IMR-90 (cell line): ENCODE measurements at regions not wholly inside any gene's neighbourhood (a gene's known extent, or its start where the extent isn't known, plus 50 kb on each side); places are given as distances from the start of the nearest gene placed in this dataset.

Experiments
- ATAC-seq: fragments of 200-7000 bp; cut with Tn5 transposase; 2 replicates; pipeline ENCODE4 v1.9.1; 2020; ENCODE audit warnings: low read depth, mild to moderate bottlenecking, moderate library complexity
- BruUV-seq: library from RNA; stranded (reverse); fragments of 400-500 nt; replicated peaks from 2 replicates; lab custom pipeline; 2021; lab: Mats Ljungman, UMichigan
- CTCF ChIA-PET: fragments of 300-600 bp; formaldehyde crosslinking; extraction: SDS; loops from one replicate; lab custom pipeline; 2021; ENCODE audit warnings: antibody characterized with exemption; lab: Yijun Ruan, JAX
- POLR2A ChIA-PET: fragments of 300-600 bp; sonication (Branson Sonifier 250); formaldehyde crosslinking; loops from one replicate; lab custom pipeline; 2022; ENCODE audit warnings: antibody characterized with exemption; ENCODE audit not compliant: unreplicated experiment; lab: Charles Lee
- DNase-seq: peaks from one replicate; pipeline ENCODE4 v3.0.0; 2013
- H2AFZ ChIP-seq: replicated peaks from 2 replicates; pipeline ENCODE3; 2013; ENCODE audit warnings: low read length, mild to moderate bottlenecking; ENCODE audit not compliant: poor library complexity
- H2AK5ac ChIP-seq: 2 replicates; pipeline ENCODE4 v1.6.1; 2013; ENCODE audit warnings: low read depth, low read length, inconsistent platforms
- H2AK9ac ChIP-seq: replicated peaks from 2 replicates; pipeline ENCODE3; 2013; ENCODE audit warnings: mild to moderate bottlenecking, low read depth, low read length, moderate library complexity; ENCODE audit not compliant: poor library complexity
- H2BK120ac ChIP-seq: 2 replicates; pipeline ENCODE4 v1.6.1; 2013; ENCODE audit warnings: low read depth, low read length, inconsistent platforms
- H2BK15ac ChIP-seq: 3 replicates; pipeline ENCODE4 v1.6.1; 2013; ENCODE audit warnings: low read depth, low read length, inconsistent platforms
- H2BK20ac ChIP-seq: 2 replicates; pipeline ENCODE4 v1.6.1; 2013; ENCODE audit warnings: low read depth, mild to moderate bottlenecking, inconsistent platforms, low read length, moderate library complexity
- H2BK5ac ChIP-seq: 2 replicates; pipeline ENCODE4 v1.6.1; 2013; ENCODE audit warnings: mild to moderate bottlenecking, low read depth, low read length, inconsistent platforms; ENCODE audit not compliant: poor library complexity, severe bottlenecking
- H3K14ac ChIP-seq: replicated peaks from 2 replicates; pipeline ENCODE4 v1.6.1; 2013; ENCODE audit warnings: low read depth, low read length, inconsistent platforms
- H3K18ac ChIP-seq: 2 replicates; pipeline ENCODE4 v1.6.1; 2013; ENCODE audit warnings: low read depth, low read length, control low read depth
- H3K23ac ChIP-seq: 2 replicates; pipeline ENCODE4 v1.6.1; 2013; ENCODE audit warnings: low read depth, low read length, inconsistent platforms
- H3K27ac ChIP-seq: 2 replicates; pipeline ENCODE4 v1.5.1; 2013; ENCODE audit warnings: mild to moderate bottlenecking, control low read depth, low read length; ENCODE audit not compliant: insufficient read depth
- H3K27me3 ChIP-seq: 2 replicates; pipeline ENCODE4 v1.6.1; 2013; ENCODE audit warnings: low read length; ENCODE audit not compliant: control insufficient read depth, insufficient read depth
- H3K36me3 ChIP-seq: 2 replicates; pipeline ENCODE4 v1.6.1; 2013; ENCODE audit warnings: low read length, mixed read lengths; ENCODE audit not compliant: control insufficient read depth, insufficient read depth
- H3K4ac ChIP-seq: 2 replicates; pipeline ENCODE4 v1.6.1; 2013; ENCODE audit warnings: low read depth, low read length, inconsistent platforms
- H3K4me1 ChIP-seq: 2 replicates; pipeline ENCODE4 v1.6.1; 2013; ENCODE audit warnings: low read length, mixed read lengths; ENCODE audit not compliant: control insufficient read depth, insufficient read depth
- H3K4me2 ChIP-seq: 2 replicates; pipeline ENCODE4 v1.6.1; 2013; ENCODE audit warnings: low read depth, mild to moderate bottlenecking, control low read depth, low read length, moderate library complexity
- H3K4me3 ChIP-seq: 2 replicates; pipeline ENCODE4 v1.5.1; 2013; ENCODE audit warnings: low read depth, mild to moderate bottlenecking, control low read depth, low read length, moderate library complexity; ENCODE audit not compliant: insufficient read depth
- H3K56ac ChIP-seq: 2 replicates; pipeline ENCODE4 v1.6.1; 2013; ENCODE audit warnings: low read length, inconsistent platforms; ENCODE audit not compliant: insufficient read depth; ENCODE audit errors: extremely low read depth
- H3K79me1 ChIP-seq, 2 experiments: 2 replicates each; pipeline ENCODE4 v1.6.1; 2013; ENCODE audit warnings: low read length in 2 of 2, inconsistent platforms in 1 of 2, low read depth in 1 of 2
- H3K9ac ChIP-seq: 2 replicates; pipeline ENCODE4 v1.6.1; 2013; ENCODE audit warnings: low read depth, low read length, control low read depth
- H3K9me1 ChIP-seq: 2 replicates; pipeline ENCODE4 v1.6.1; 2013; ENCODE audit warnings: low read length, inconsistent platforms; ENCODE audit not compliant: insufficient read depth
- H3K9me3 ChIP-seq: 2 replicates; pipeline ENCODE4 v1.6.1; 2013; ENCODE audit warnings: low read length; ENCODE audit not compliant: control insufficient read depth, insufficient read depth
- H4K20me1 ChIP-seq: 2 replicates; pipeline ENCODE4 v1.6.1; 2013; ENCODE audit warnings: low read length, inconsistent platforms; ENCODE audit not compliant: insufficient read depth
- H4K5ac ChIP-seq: 2 replicates; pipeline ENCODE4 v1.6.1; 2013; ENCODE audit warnings: mild to moderate bottlenecking, low read depth, low read length, control low read depth
- H4K8ac ChIP-seq, 2 experiments: 2 replicates each; pipeline ENCODE4 v1.6.1; 2013; ENCODE audit warnings: low read depth in 2 of 2, low read length in 2 of 2, control low read depth in 1 of 2, inconsistent platforms in 1 of 2
- H4K91ac ChIP-seq: 2 replicates; pipeline ENCODE4 v1.6.1; 2013; ENCODE audit warnings: low read depth, low read length, inconsistent platforms; ENCODE audit not compliant: insufficient read depth
- CEBPB ChIP-seq: IDR thresholded peaks from 2 replicates; pipeline ENCODE4 v1.6.1; 2012; ENCODE audit warnings: low read depth, low read length, improper control_type of control experiment
- CHD1 ChIP-seq: IDR thresholded peaks from 2 replicates; pipeline ENCODE4 v1.6.1; 2012; ENCODE audit warnings: low read depth, low read length, improper control_type of control experiment
- CTCF ChIP-seq: conservative IDR thresholded peaks from 2 replicates; pipeline ENCODE4 v1.5.1; 2012; ENCODE audit warnings: mild to moderate bottlenecking, low read depth, low read length, improper control_type of control experiment
- FOS ChIP-seq: fragments of 150-350 bp; IDR thresholded peaks from 2 replicates; pipeline ENCODE4 v1.6.1; 2016; ENCODE audit warnings: low read depth, low read length
- MAFK ChIP-seq: IDR thresholded peaks from 2 replicates; pipeline ENCODE4 v1.6.1; 2012; ENCODE audit warnings: low read depth, low read length, improper control_type of control experiment
- NFE2L2 ChIP-seq: fragments of 150-350 bp; IDR thresholded peaks from 2 replicates; pipeline ENCODE4 v1.6.1; 2016; ENCODE audit warnings: low read depth, mild to moderate bottlenecking, low read length
- POLR2A ChIP-seq: IDR thresholded peaks from 2 replicates; pipeline ENCODE4 v1.6.1; 2012; ENCODE audit warnings: mild to moderate bottlenecking, low read depth, low read length
- RAD21 ChIP-seq: IDR thresholded peaks from 2 replicates; pipeline ENCODE4 v1.6.1; 2012; ENCODE audit warnings: low read length, improper control_type of control experiment
- RCOR1 ChIP-seq: IDR thresholded peaks from 2 replicates; pipeline ENCODE4 v1.6.1; 2012; ENCODE audit warnings: mild to moderate bottlenecking, low read length, improper control_type of control experiment; ENCODE audit not compliant: insufficient replicate concordance
- SMC3 ChIP-seq: fragments of 150-350 bp; IDR thresholded peaks from 2 replicates; pipeline ENCODE4 v1.6.1; 2016; ENCODE audit warnings: low read depth, mild to moderate bottlenecking, antibody characterized with exemption, low read length, moderate library complexity
- WGBS, 2 experiments: methylation state at CpG; one replicate each; pipeline versions ENCODE4 v1.1.5 to v1.1.7; 2013; ENCODE audit warnings: missing lambda C conversion rate in 2 of 2; ENCODE audit not compliant: insufficient read length in 1 of 2; ENCODE audit errors: extremely low coverage in 2 of 2; 5-methylcytosine and 5-hydroxymethylcytosine counted together
- dilution Hi-C: fragments of 300-500 bp; cut with HindIII; formaldehyde crosslinking; loops from one replicate; pipeline ENCODE4 v1.14.3; 2018; ENCODE audit warnings: low sequenced_read_pairs; ENCODE audit not compliant: unreplicated experiment
- in situ Hi-C: fragments of 300-500 bp; cut with MboI; formaldehyde crosslinking; loops from 3 replicates; pipeline ENCODE4 v1.14.3; 2019; ENCODE audit warnings: low sequenced_read_pairs, inconsistent platforms, mixed read lengths
- intact Hi-C: fragments of 100-400 bp; cut with micrococcal nuclease; formaldehyde crosslinking; loops from 2 replicates; pipeline ENCODE4 v1.10.0; 2022
- TF ChIP-seq, protein P1 (sequence below): fragments of 150-350 bp; IDR thresholded peaks from 2 replicates; pipeline ENCODE4 v1.6.1; 2017; ENCODE audit warnings: mild to moderate bottlenecking, antibody characterized with exemption, low read length, low read depth

GRCh38 chr6:51214442-51214841 is 395.8 kb downstream of the TFAP2B start:
- ATAC-seq (no peak), DNase-seq (no peak)
- H3K4ac ChIP-seq, result no peak overlapping the region
- in situ Hi-C loops, result no loop called here
- no peaks in the 10 kb centered on the region for H3K4me1 ChIP-seq
- H3K9ac ChIP-seq, result no peak overlapping the region
- ChIA-PET CTCF (no interaction called here), POLR2A (no interaction called here)
- H2BK20ac ChIP-seq, result no peak overlapping the region
- no peaks in the 10 kb centered on the region for H3K36me3 ChIP-seq
- no peak overlapping the region for H3K56ac ChIP-seq
- H3K23ac ChIP-seq, result no peak overlapping the region
- H3K4me2 ChIP-seq, result no peak overlapping the region
- H2AK9ac ChIP-seq, result no peak overlapping the region
- BruUV-seq, result no TSS peak
- no peaks in the 10 kb centered on the region for H3K79me1 ChIP-seq
- WGBS, 2 experiments, result 42% methylated on average over 2 of the region's 4 CpGs; no CpG with 5 or more reads in 1 of the 2 experiments
- H2BK15ac ChIP-seq, result no peak overlapping the region
- no peak overlapping the region for H4K91ac ChIP-seq
- no peak overlapping the region for H3K18ac ChIP-seq
- no peak overlapping the region for H4K5ac ChIP-seq
- H2BK5ac ChIP-seq, result no peak overlapping the region
- H2BK120ac ChIP-seq, result no peak overlapping the region
- TF ChIP-seq RAD21, result no peak
- TF ChIP-seq, protein P1, sequence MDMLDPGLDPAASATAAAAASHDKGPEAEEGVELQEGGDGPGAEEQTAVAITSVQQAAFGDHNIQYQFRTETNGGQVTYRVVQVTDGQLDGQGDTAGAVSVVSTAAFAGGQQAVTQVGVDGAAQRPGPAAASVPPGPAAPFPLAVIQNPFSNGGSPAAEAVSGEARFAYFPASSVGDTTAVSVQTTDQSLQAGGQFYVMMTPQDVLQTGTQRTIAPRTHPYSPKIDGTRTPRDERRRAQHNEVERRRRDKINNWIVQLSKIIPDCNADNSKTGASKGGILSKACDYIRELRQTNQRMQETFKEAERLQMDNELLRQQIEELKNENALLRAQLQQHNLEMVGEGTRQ, result no peak
- TF ChIP-seq CEBPB, result no peak
- no peak for TF ChIP-seq CHD1
- TF ChIP-seq NFE2L2, result no peak
- TF ChIP-seq CTCF, result no peak
- TF ChIP-seq SMC3, result no peak
- no peak for TF ChIP-seq RCOR1
- no peak for TF ChIP-seq FOS
- TF ChIP-seq POLR2A, result no peak
- no peak for TF ChIP-seq MAFK
- no peaks in the 10 kb centered on the region for H4K20me1 ChIP-seq
- H3K9me3 ChIP-seq, result 0 out of 2 replicates have a peak, but pooled peaks cover 1% of the 10 kb centered on the region
- no peak overlapping the region for H3K14ac ChIP-seq
- H4K8ac ChIP-seq, result no peak overlapping the region
- no peak overlapping the region for H3K4me3 ChIP-seq
- no peaks in the 10 kb centered on the region for H3K9me1 ChIP-seq
- H3K27me3 ChIP-seq, result no peaks in the 10 kb centered on the region
- intact Hi-C loops, result no loop called here
- no peak overlapping the region for H3K27ac ChIP-seq
- no peak overlapping the region for H2AK5ac ChIP-seq
- dilution Hi-C loops, result no loop called here
- no peak overlapping the region for H2AFZ ChIP-seq
